ENCODE measurements at regions not wholly inside any gene's neighbourhood (a gene's known extent, or its start where the extent isn't known, plus 50 kb on each side); places are given as distances from the start of the nearest gene placed in this dataset.

DNA sequence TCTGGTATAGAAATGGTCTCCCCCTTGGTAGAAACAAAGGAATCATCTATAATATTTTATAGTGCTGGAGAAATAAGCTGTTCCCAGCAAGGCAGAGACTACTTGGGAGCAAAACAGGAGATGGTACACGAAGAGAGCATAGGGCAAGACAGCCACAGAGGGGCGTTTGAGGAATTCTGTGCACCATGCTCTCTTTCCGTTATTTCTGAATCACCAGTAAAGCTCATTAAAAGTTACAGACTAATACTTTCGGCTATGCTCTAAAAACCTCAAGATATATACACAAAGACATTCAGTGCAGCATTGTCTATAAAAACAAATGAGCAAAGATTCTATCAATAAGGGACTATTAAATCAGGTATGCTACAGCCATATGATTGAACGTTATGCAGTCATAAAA lies 68.5 kb upstream of the FHIP2A start:
- TF ChIP-seq, protein P1, sequence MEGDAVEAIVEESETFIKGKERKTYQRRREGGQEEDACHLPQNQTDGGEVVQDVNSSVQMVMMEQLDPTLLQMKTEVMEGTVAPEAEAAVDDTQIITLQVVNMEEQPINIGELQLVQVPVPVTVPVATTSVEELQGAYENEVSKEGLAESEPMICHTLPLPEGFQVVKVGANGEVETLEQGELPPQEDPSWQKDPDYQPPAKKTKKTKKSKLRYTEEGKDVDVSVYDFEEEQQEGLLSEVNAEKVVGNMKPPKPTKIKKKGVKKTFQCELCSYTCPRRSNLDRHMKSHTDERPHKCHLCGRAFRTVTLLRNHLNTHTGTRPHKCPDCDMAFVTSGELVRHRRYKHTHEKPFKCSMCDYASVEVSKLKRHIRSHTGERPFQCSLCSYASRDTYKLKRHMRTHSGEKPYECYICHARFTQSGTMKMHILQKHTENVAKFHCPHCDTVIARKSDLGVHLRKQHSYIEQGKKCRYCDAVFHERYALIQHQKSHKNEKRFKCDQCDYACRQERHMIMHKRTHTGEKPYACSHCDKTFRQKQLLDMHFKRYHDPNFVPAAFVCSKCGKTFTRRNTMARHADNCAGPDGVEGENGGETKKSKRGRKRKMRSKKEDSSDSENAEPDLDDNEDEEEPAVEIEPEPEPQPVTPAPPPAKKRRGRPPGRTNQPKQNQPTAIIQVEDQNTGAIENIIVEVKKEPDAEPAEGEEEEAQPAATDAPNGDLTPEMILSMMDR (conservative IDR thresholded peaks at IDR 0.05; ENCODE audit: low read length), result no peak
- no peak for TF ChIP-seq EZH2phosphoT487 (IDR thresholded peaks at IDR 0.05; ENCODE audit: borderline replicate concordance, low read depth, low read length)
